NT2/D1 (cell line): ENCODE measurements at regions not wholly inside any gene's neighbourhood (a gene's known extent, or its start where the extent isn't known, plus 50 kb on each side); places are given as distances from the start of the nearest gene placed in this dataset.

Experiments used
- SUZ12 ChIP-seq: IDR thresholded peaks from 2 replicates; pipeline ENCODE4 v1.6.1; 2011; ENCODE audit not compliant: insufficient read length, insufficient read depth; ENCODE audit errors: extremely low read depth
- YY1 ChIP-seq: IDR thresholded peaks from 2 replicates; pipeline ENCODE4 v1.6.1; 2011; ENCODE audit not compliant: insufficient read length, insufficient read depth
- ZNF274 ChIP-seq: IDR thresholded peaks from 2 replicates; pipeline ENCODE4 v1.6.1; 2011; ENCODE audit warnings: mild to moderate bottlenecking, low read depth, low read length

DNA sequence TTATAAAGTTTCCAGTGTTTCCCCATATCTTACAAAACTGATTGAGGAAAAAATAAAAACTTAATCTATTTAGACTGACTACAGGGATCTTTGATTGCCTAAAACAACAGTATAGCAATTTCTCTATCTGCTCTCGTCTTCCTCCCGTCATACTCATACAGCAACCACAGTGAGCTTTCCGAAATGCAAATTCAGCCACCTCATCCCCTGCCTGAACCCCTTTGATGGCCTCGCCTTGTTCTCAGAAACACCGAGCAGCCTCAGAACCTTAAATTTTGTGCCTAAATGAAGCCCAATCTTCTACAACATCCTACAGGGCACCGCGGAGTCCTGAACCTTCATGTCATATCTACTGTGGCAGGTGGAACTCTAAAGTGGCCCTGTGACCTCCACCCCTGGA, 223.7 kb upstream of the TMEM132C start:
- TF ChIP-seq YY1 (no peak), SUZ12 (no peak), ZNF274 (no peak)
